ENCODE measurements at regions not wholly inside any gene's neighbourhood (a gene's known extent, or its start where the extent isn't known, plus 50 kb on each side); places are given as distances from the start of the nearest gene placed in this dataset.
"Not testable (repeated sequence)": the region's sequence is repeated elsewhere in the genome, so short reads cannot be mapped to it uniquely, and the experiment has no call there.

DNA sequence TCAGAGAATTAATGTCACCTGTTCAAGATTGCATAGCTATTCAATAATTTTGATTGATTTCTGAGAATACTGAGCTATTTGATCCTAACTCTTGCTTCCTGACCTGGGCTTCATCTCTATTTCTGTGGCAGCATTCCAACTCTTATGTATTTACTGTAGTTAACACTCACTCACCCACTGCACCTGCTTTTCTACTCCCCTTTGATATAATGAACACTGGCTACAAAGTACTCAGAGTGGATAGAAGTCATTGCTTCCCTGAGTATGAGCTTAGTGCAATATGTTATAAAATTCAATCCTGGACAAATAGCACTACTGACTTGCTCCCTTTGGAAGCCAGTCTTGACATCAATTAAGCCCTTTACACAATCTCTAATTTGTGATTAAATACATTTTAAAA, 117.2 kb downstream of the APIP start:
- H3K36me3 Mint-ChIP-seq, result no peaks in the 10 kb centered on the region
- H3K27me3 Mint-ChIP-seq (ENCODE audit: low read depth in 3 of 3), result no peaks in the 10 kb centered on the region
- intact Hi-C loops (cut with micrococcal nuclease), result no loop called here
- peaks cover 0 to 7% of the 10 kb centered on the region in 2 donors for H3K9me3 ChIP-seq (replicated peaks in 1 of 2; ENCODE audit: control insufficient read depth in 1 of 2, insufficient read depth in 1 of 2, low read length in 2 of 2)
- no peaks in the 10 kb centered on the region for H3K79me2 ChIP-seq (ENCODE audit: insufficient read depth, low read length)
- no peak for DNase-seq
- peaks cover 3 to 15% (median 7%) of the 10 kb centered on the region in 7 donors for H3K9me3 Mint-ChIP-seq
- no peak overlapping the region for H3K4me3 ChIP-seq (replicated peaks in 1 of 3; ENCODE audit: low read depth in 2 of 3, low read length in 3 of 3)
- no peaks in the 10 kb centered on the region for H3K4me1 Mint-ChIP-seq
- no peak overlapping the region for H3K4me3 Mint-ChIP-seq
- no peaks in the 10 kb centered on the region for H3K4me1 ChIP-seq (ENCODE audit: control insufficient read depth in 1 of 2, insufficient read depth in 2 of 2, low read length in 2 of 2)
- H3K27ac ChIP-seq (ENCODE audit: low read depth in 1 of 2, low read length in 2 of 2), result no peak overlapping the region
- H3K9ac ChIP-seq (ENCODE audit: insufficient read depth, low read length, poor library complexity, severe bottlenecking), result no peak overlapping the region
- TF ChIP-seq, protein P1, sequence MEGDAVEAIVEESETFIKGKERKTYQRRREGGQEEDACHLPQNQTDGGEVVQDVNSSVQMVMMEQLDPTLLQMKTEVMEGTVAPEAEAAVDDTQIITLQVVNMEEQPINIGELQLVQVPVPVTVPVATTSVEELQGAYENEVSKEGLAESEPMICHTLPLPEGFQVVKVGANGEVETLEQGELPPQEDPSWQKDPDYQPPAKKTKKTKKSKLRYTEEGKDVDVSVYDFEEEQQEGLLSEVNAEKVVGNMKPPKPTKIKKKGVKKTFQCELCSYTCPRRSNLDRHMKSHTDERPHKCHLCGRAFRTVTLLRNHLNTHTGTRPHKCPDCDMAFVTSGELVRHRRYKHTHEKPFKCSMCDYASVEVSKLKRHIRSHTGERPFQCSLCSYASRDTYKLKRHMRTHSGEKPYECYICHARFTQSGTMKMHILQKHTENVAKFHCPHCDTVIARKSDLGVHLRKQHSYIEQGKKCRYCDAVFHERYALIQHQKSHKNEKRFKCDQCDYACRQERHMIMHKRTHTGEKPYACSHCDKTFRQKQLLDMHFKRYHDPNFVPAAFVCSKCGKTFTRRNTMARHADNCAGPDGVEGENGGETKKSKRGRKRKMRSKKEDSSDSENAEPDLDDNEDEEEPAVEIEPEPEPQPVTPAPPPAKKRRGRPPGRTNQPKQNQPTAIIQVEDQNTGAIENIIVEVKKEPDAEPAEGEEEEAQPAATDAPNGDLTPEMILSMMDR (IDR thresholded peaks at IDR 0.05), result no peak
- H2AFZ ChIP-seq (ENCODE audit: insufficient read depth, low read depth, low read length, poor library complexity, severe bottlenecking), result no peak overlapping the region
- no peaks in the 10 kb centered on the region for H3K36me3 ChIP-seq (replicated peaks in 1 of 2; ENCODE audit: control insufficient read depth in 1 of 2, insufficient read depth in 2 of 2, low read length in 2 of 2)
- H3K4me2 ChIP-seq (replicated peaks; ENCODE audit: extremely low read depth, low read length, poor library complexity, severe bottlenecking), result no peak overlapping the region
- no peaks in the 10 kb centered on the region for H4K20me1 ChIP-seq (ENCODE audit: insufficient read depth, low read length)
- no peaks in the 10 kb centered on the region for H3K27me3 ChIP-seq (ENCODE audit: control insufficient read depth in 2 of 2, insufficient read depth in 2 of 2, low read length in 2 of 2)
- no peak overlapping the region for H3K27ac Mint-ChIP-seq

DNA sequence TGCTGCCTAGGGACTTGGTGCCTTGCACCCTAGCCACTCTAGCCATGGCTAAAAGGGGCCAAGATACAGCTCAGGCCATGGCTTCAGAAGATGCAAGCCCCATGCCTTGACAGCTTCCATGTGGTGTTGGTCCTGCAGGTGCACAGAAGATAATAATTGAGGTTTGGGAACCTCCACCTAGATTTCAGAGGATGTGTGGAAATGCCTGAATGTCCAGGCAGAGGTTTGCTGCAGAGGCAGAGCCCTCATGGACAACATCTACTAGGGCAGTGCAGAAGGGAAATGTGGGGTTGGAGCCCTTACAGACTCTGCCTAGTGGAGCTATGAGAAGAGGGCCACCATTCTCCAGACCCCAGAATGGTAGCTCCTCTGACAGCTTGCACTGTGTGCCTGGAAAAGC, 118.7 kb downstream of the APIP start:
- H3K27me3 Mint-ChIP-seq (ENCODE audit: low read depth in 3 of 3); H3K79me2 ChIP-seq (ENCODE audit: insufficient read depth, low read length); H3K9ac ChIP-seq (ENCODE audit: insufficient read depth, low read length, poor library complexity, severe bottlenecking); H3K4me1 Mint-ChIP-seq; DNase-seq; H3K4me1 ChIP-seq (ENCODE audit: control insufficient read depth in 1 of 2, insufficient read depth in 2 of 2, low read length in 2 of 2); H3K36me3 Mint-ChIP-seq; H3K9me3 ChIP-seq (replicated peaks in 1 of 2; ENCODE audit: control insufficient read depth in 1 of 2, insufficient read depth in 1 of 2, low read length in 2 of 2); H3K27me3 ChIP-seq (ENCODE audit: control insufficient read depth in 2 of 2, insufficient read depth in 2 of 2, low read length in 2 of 2); H3K4me3 Mint-ChIP-seq; H3K36me3 ChIP-seq (replicated peaks in 1 of 2; ENCODE audit: control insufficient read depth in 1 of 2, insufficient read depth in 2 of 2, low read length in 2 of 2); H4K20me1 ChIP-seq (ENCODE audit: insufficient read depth, low read length); H3K4me3 ChIP-seq (replicated peaks in 1 of 3; ENCODE audit: low read depth in 2 of 3, low read length in 3 of 3); H3K27ac ChIP-seq (ENCODE audit: low read depth in 1 of 2, low read length in 2 of 2); H3K4me2 ChIP-seq (replicated peaks; ENCODE audit: extremely low read depth, low read length, poor library complexity, severe bottlenecking); intact Hi-C loops (cut with micrococcal nuclease); H3K27ac Mint-ChIP-seq; H2AFZ ChIP-seq (ENCODE audit: insufficient read depth, low read depth, low read length, poor library complexity, severe bottlenecking): not testable (repeated sequence)
- H3K9me3 Mint-ChIP-seq, result peaks cover 3 to 15% (median 7%) of the 10 kb centered on the region in 7 donors
